OCI-LY1 (cell line): ENCODE measurements at regions not wholly inside any gene's neighbourhood (a gene's known extent, or its start where the extent isn't known, plus 50 kb on each side); places are given as distances from the start of the nearest gene placed in this dataset.

Experiments used
- H2AFZ ChIP-seq: fragments of 200-600 bp; sonication (generic), shearing (Covaris generic); 2 replicates; pipeline ENCODE4 v1.6.0; 2014; ENCODE audit warnings: antibody characterized with exemption, mild to moderate bottlenecking, low read length
- H3F3A ChIP-seq: fragments of 200-600 bp; sonication (generic), shearing (Covaris generic); 2 replicates; pipeline ENCODE4 v1.6.0; 2014; ENCODE audit warnings: mild to moderate bottlenecking, antibody characterized with exemption, low read length, moderate library complexity; ENCODE audit not compliant: insufficient read depth
- H3K27ac ChIP-seq: fragments of 200-600 bp; sonication (generic); 2 replicates; pipeline ENCODE4 v1.5.1; 2014; ENCODE audit warnings: low read length, mixed run types, mild to moderate bottlenecking, low read depth; ENCODE audit not compliant: poor library complexity, severe bottlenecking
- H3K27me3 ChIP-seq: fragments of 200-600 bp; sonication (generic); 2 replicates; pipeline ENCODE4 v1.6.0; 2014; ENCODE audit warnings: antibody characterized with exemption, mild to moderate bottlenecking, low read length, moderate library complexity; ENCODE audit not compliant: insufficient read depth
- H3K36me3 ChIP-seq: fragments of 200-600 bp; sonication (generic); 2 replicates; pipeline ENCODE4 v1.6.1; 2014; ENCODE audit warnings: mild to moderate bottlenecking, antibody characterized with exemption, low read length, moderate library complexity, mixed read lengths; ENCODE audit not compliant: insufficient read depth
- H3K4me1 ChIP-seq: fragments of 200-600 bp; sonication (generic); 2 replicates; pipeline ENCODE4 v1.5.1; 2014; ENCODE audit warnings: mild to moderate bottlenecking, low read length, moderate library complexity; ENCODE audit not compliant: insufficient read depth, severe bottlenecking
- H3K4me2 ChIP-seq: fragments of 200-600 bp; sonication (generic), shearing (Covaris generic); 2 replicates; pipeline ENCODE4 v1.6.1; 2014; ENCODE audit warnings: low read length
- H3K4me3 ChIP-seq: fragments of 200-600 bp; sonication (generic); 2 replicates; pipeline ENCODE4 v1.5.1; 2014; ENCODE audit warnings: low read length, low read depth, mild to moderate bottlenecking, mixed read lengths; ENCODE audit not compliant: poor library complexity, severe bottlenecking
- H3K79me2 ChIP-seq: fragments of 200-600 bp; shearing (Covaris generic); 2 replicates; pipeline ENCODE4 v1.6.1; 2016; ENCODE audit warnings: mixed run types, low read length, mixed read lengths; ENCODE audit not compliant: insufficient read depth
- H3K9ac ChIP-seq: fragments of 200-600 bp; sonication (generic), shearing (Covaris generic); 2 replicates; pipeline ENCODE4 v1.6.1; 2014; ENCODE audit warnings: mild to moderate bottlenecking, low read length, mixed read lengths
- H3K9me2 ChIP-seq: fragments of 200-600 bp; sonication (generic), shearing (Covaris generic); 2 replicates; pipeline ENCODE4 v1.6.1; 2014; ENCODE audit warnings: low read depth, mild to moderate bottlenecking, low read length, mixed read lengths
- H3K9me3 ChIP-seq: fragments of 200-600 bp; shearing (Covaris generic); 2 replicates; pipeline ENCODE4 v1.6.1; 2014; ENCODE audit warnings: low read length, mixed read lengths
- H4K20me1 ChIP-seq: fragments of 200-600 bp; sonication (generic), shearing (Covaris generic); 2 replicates; pipeline ENCODE4 v1.6.0; 2016; ENCODE audit warnings: mild to moderate bottlenecking, low read length; ENCODE audit not compliant: insufficient read depth
- EZH2 ChIP-seq: fragments of 200-600 bp; sonication (generic), shearing (Covaris generic); IDR thresholded peaks from 2 replicates; pipeline ENCODE4 v1.8.0; 2017; ENCODE audit warnings: borderline replicate concordance, mixed run types, mild to moderate bottlenecking, antibody characterized with exemption, low read length, moderate library complexity, mixed read lengths
- TF ChIP-seq, protein P1 (sequence below): fragments of 200-600 bp; sonication (generic), shearing (Covaris generic); IDR thresholded peaks from 2 replicates; pipeline ENCODE4 v1.5.1; 2017; ENCODE audit warnings: mild to moderate bottlenecking, antibody characterized with exemption, low read length, moderate library complexity, mixed read lengths

DNA sequence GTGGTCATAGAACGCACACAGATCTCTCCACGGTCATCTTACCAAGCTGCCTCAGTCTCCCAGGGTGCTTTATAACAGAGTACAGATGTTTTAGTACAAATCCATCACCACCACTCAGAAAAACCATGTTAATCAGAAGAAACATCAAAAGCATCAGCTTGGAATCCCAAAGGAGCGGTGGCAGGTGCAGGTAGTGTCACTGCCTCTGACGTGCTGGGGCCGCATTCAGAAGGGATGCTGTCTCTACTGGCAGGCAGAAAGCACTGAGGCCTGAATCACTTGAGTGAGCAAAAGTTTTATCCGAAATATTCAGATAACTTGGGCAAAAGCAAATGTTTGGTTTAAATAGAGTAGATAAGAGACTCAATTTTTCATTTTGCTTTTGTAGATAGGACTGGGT lies 448.4 kb upstream of the ZNF608 start:
- Histone ChIP-seq H4K20me1 (no peaks in the 10 kb centered on the region), H3K9me3 (no peaks in the 10 kb centered on the region), H3K4me1 (peaks cover 61% of the 10 kb centered on the region), H3K4me3 (no peak overlapping the region), H3F3A (no peaks in the 10 kb centered on the region), H3K79me2 (no peaks in the 10 kb centered on the region), H3K4me2 (no peak overlapping the region), H3K9me2 (no peaks in the 10 kb centered on the region), H3K27ac (no peak overlapping the region), H3K27me3 (no peaks in the 10 kb centered on the region), H3K36me3 (no peaks in the 10 kb centered on the region), H3K9ac (no peak overlapping the region), H2AFZ (no peak overlapping the region)
- TF ChIP-seq, protein P1, sequence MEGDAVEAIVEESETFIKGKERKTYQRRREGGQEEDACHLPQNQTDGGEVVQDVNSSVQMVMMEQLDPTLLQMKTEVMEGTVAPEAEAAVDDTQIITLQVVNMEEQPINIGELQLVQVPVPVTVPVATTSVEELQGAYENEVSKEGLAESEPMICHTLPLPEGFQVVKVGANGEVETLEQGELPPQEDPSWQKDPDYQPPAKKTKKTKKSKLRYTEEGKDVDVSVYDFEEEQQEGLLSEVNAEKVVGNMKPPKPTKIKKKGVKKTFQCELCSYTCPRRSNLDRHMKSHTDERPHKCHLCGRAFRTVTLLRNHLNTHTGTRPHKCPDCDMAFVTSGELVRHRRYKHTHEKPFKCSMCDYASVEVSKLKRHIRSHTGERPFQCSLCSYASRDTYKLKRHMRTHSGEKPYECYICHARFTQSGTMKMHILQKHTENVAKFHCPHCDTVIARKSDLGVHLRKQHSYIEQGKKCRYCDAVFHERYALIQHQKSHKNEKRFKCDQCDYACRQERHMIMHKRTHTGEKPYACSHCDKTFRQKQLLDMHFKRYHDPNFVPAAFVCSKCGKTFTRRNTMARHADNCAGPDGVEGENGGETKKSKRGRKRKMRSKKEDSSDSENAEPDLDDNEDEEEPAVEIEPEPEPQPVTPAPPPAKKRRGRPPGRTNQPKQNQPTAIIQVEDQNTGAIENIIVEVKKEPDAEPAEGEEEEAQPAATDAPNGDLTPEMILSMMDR = no peak
- no peak for TF ChIP-seq EZH2

DNA sequence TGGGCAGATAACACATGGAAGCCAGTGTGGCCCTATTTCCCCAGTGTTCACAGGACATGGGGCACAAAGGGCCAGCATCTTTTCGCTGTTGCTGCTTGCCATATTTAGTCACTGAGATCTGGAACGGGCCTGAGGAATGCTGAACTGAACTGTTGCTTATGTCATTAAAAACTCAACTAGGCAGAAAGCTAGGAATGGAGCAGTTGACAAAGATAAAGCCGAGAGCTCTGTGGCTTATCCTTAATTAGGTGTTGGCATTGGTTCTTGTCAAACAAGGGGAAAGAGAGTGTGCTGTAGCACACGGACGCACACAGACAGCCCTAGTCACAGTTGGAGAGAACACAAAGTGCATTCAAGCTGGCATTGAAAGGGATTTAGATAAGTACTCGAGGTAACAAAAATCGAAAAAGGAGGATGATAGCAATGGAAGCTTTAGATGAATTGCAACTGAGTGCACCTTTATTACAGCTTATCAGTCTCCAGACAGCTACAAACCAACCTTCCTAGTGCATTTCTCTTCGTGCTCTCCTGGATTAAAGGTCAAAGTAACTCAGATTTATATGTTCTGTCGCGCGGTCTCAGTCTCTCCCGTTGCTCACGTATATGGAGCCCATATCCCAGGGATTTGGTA lies 450.2 kb upstream of the ZNF608 start:
- Histone ChIP-seq H3K4me1 (peaks cover 61% of the 10 kb centered on the region), H2AFZ (no peak overlapping the region), H3K9ac (no peak overlapping the region), H3F3A (0 out of 2 replicates have a peak, but pooled peaks cover 2% of the 10 kb centered on the region), H3K9me2 (no peaks in the 10 kb centered on the region), H3K79me2 (no peaks in the 10 kb centered on the region), H4K20me1 (no peaks in the 10 kb centered on the region), H3K9me3 (no peaks in the 10 kb centered on the region), H3K27me3 (no peaks in the 10 kb centered on the region), H3K27ac (no peak overlapping the region), H3K4me2 (no peak overlapping the region), H3K4me3 (no peak overlapping the region), H3K36me3 (no peaks in the 10 kb centered on the region)
- TF ChIP-seq, protein P1 = no peak
- TF ChIP-seq EZH2 = no peak

DNA sequence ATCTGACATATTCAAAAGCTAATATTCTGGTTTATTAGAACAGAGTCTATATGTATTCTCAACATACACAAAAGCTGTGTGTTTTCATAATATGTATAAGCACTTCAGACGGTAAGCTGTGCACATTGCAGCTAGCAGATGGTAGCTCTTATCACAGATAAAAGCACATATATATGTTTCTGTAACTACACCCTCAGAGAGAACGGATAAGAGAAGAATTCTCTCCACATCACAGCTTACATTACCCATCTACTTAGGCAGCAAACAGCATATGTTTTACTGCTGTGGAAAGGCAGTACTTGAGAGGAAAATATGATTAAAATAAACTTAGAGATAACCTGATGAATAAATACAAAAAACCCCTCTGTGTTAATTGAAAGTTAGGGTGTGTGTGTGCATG lies 450.9 kb upstream of the ZNF608 start:
- H3K4me1 ChIP-seq = peaks cover 63% of the 10 kb centered on the region
- no peak overlapping the region for H3K4me3 ChIP-seq
- H2AFZ ChIP-seq = 0 out of 2 replicates have a peak overlapping the region, but pooled peaks have one; percentile 8
- H3K79me2 ChIP-seq = no peaks in the 10 kb centered on the region
- H3K9ac ChIP-seq = no peak overlapping the region
- H4K20me1 ChIP-seq = no peaks in the 10 kb centered on the region
- H3K9me3 ChIP-seq = no peaks in the 10 kb centered on the region
- TF ChIP-seq EZH2 = no peak
- TF ChIP-seq, protein P1 = no peak
- H3K36me3 ChIP-seq = no peaks in the 10 kb centered on the region
- peak overlapping the region; percentile 9 for H3K27ac ChIP-seq
- no peak overlapping the region for H3K4me2 ChIP-seq
- H3F3A ChIP-seq = 0 out of 2 replicates have a peak, but pooled peaks cover 5% of the 10 kb centered on the region
- H3K9me2 ChIP-seq = no peaks in the 10 kb centered on the region
- H3K27me3 ChIP-seq = no peaks in the 10 kb centered on the region
